CD4-positive, alpha-beta T cell (primary cell): ENCODE measurements at regions not wholly inside any gene's neighbourhood (a gene's known extent, or its start where the extent isn't known, plus 50 kb on each side); places are given as distances from the start of the nearest gene placed in this dataset.

ENCODE experiments used
- ATAC-seq: fragments of 200-7000 bp; cut with Tn5 transposase; one replicate; pipeline ENCODE4 v1.10.0; 2022; ENCODE audit warnings: mild to moderate bottlenecking; ENCODE audit not compliant: poor library complexity
- CTCF ChIA-PET: fragments of 350-600 bp; sonication (Branson Sonifier 250); formaldehyde crosslinking; loops from one replicate; lab custom pipeline; 2021; ENCODE audit warnings: antibody characterized with exemption, inconsistent platforms; lab: Charles Lee
- POLR2A ChIA-PET: fragments of 350-600 bp; sonication (Branson Sonifier 250); formaldehyde crosslinking; loops from one replicate; lab custom pipeline; 2021; ENCODE audit warnings: antibody characterized with exemption, inconsistent platforms; lab: Charles Lee
- DNase-seq, 14 experiments: peaks; one replicate each; pipeline ENCODE4 v3.0.0-alpha.2; 2013 to 2020; ENCODE audit warnings: mixed read lengths in 2 of 14
- H3K27ac ChIP-seq, 2 donors: one replicate each; pipeline versions ENCODE4 v1.5.1 to v1.7.0; 2013; ENCODE audit warnings: low read length in 2 of 2, low read depth in 1 of 2, mild to moderate bottlenecking in 1 of 2
- H3K27me3 ChIP-seq, 2 experiments: 1 replicate in 1 of 2; 2 replicates in 1 of 2; pipeline versions ENCODE4 v1.6.1 to v1.7.0; 2013; ENCODE audit warnings: low read length in 2 of 2, control low read depth in 1 of 2, mild to moderate bottlenecking in 1 of 2, moderate library complexity in 1 of 2; ENCODE audit not compliant: insufficient read depth in 2 of 2, control insufficient read depth in 1 of 2
- H3K36me3 ChIP-seq: one replicate; pipeline ENCODE4 v1.6.1; 2013; ENCODE audit warnings: low read length, control low read depth; ENCODE audit not compliant: insufficient read depth
- H3K4me1 ChIP-seq: one replicate; pipeline ENCODE4 v1.6.1; 2013; ENCODE audit warnings: low read length, control low read depth; ENCODE audit not compliant: insufficient read depth
- H3K4me3 ChIP-seq: one replicate; pipeline ENCODE4 v1.5.1; 2013; ENCODE audit warnings: mild to moderate bottlenecking, low read length, moderate library complexity
- H3K9me3 ChIP-seq, 2 experiments: 1 replicate in 1 of 2; 2 replicates in 1 of 2; pipeline versions ENCODE4 v1.6.1 to v1.7.0; 2013; ENCODE audit warnings: low read length in 2 of 2, mild to moderate bottlenecking in 2 of 2, control low read depth in 1 of 2, moderate library complexity in 1 of 2; ENCODE audit not compliant: control insufficient read depth in 1 of 2, insufficient read depth in 1 of 2
- H3K27ac Mint-ChIP-seq: one replicate; pipeline ENCODE4 v1.8.0; 2020; ENCODE audit warnings: mixed read lengths
- H3K27me3 Mint-ChIP-seq: one replicate; pipeline ENCODE4 v1.8.0; 2021; ENCODE audit warnings: mixed read lengths
- H3K36me3 Mint-ChIP-seq: one replicate; pipeline ENCODE4 v1.8.0; 2021; ENCODE audit warnings: low read depth, mixed read lengths
- H3K4me1 Mint-ChIP-seq: one replicate; pipeline ENCODE4 v1.8.0; 2021; ENCODE audit warnings: low read depth, mixed read lengths
- H3K4me3 Mint-ChIP-seq: one replicate; pipeline ENCODE4 v1.8.0; 2020; ENCODE audit warnings: mild to moderate bottlenecking, mixed read lengths
- H3K9me3 Mint-ChIP-seq: one replicate; pipeline ENCODE4 v1.8.0; 2020; ENCODE audit warnings: mixed read lengths
- CTCF ChIP-seq: fragments of 200-600 bp; IDR thresholded peaks from one replicate; pipeline ENCODE4 v1.8.0; 2022; ENCODE audit warnings: antibody characterized with exemption, mild to moderate bottlenecking
- intact Hi-C, 2 experiments: fragments of 100-400 bp; cut with DNase I in 1 of 2; cut with micrococcal nuclease in 1 of 2; formaldehyde crosslinking; loops; one replicate each; pipeline versions ENCODE4 v1.15.1 to v1.9.0; 2023 to 2025; cut with DNase I, micrococcal nuclease

- POLR2A ChIA-PET, result no interaction called here
- DNase-seq, result no peak
- no peak for TF ChIP-seq CTCF
- intact Hi-C loops, result no loop called here
- Mint-ChIP-seq H3K27me3 (peaks cover 9% of the 10 kb centered on the region), H3K4me3 (no peak overlapping the region), H3K27ac (no peak overlapping the region), H3K9me3 (peaks cover 5% of the 10 kb centered on the region), H3K36me3 (no peaks in the 10 kb centered on the region), H3K4me1 (no peaks in the 10 kb centered on the region)
- Histone ChIP-seq H3K4me1 (no peaks in the 10 kb centered on the region), H3K36me3 (no peaks in the 10 kb centered on the region), H3K4me3 (no peak overlapping the region), H3K9me3 (peaks cover 0 to 4% of the 10 kb centered on the region in 2 experiments), H3K27ac (no peak overlapping the region), H3K27me3 (peaks cover 0 to 6% of the 10 kb centered on the region in 2 experiments)
- ATAC-seq, result no peak
- CTCF ChIA-PET, result no interaction called here
Measured at GRCh38 chr13:44104969-44105368, 225.3 kb downstream of the LACC1 start.

GRCh38 chr13:44106266-44107152, 226.8 kb downstream of the LACC1 start:
- H3K9me3 ChIP-seq, result peaks cover 0 to 4% of the 10 kb centered on the region in 2 experiments
- Mint-ChIP-seq H3K9me3 (peaks cover 5% of the 10 kb centered on the region), H3K4me1 (no peaks in the 10 kb centered on the region), H3K4me3 (no peak overlapping the region), H3K36me3 (no peaks in the 10 kb centered on the region), H3K27me3 (peaks cover 9% of the 10 kb centered on the region), H3K27ac (no peak overlapping the region)
- ATAC-seq (no peak), DNase-seq (no peak)
- no peaks in the 10 kb centered on the region for H3K36me3 ChIP-seq
- ChIA-PET CTCF (no interaction called here), POLR2A (no interaction called here)
- no peaks in the 10 kb centered on the region for H3K4me1 ChIP-seq
- intact Hi-C loops, result no loop called here
- no peak overlapping the region for H3K27ac ChIP-seq
- peaks cover 0 to 6% of the 10 kb centered on the region in 2 experiments for H3K27me3 ChIP-seq
- no peak for TF ChIP-seq CTCF
- H3K4me3 ChIP-seq, result no peak overlapping the region

- Mint-ChIP-seq H3K4me1 (no peaks in the 10 kb centered on the region), H3K36me3 (no peaks in the 10 kb centered on the region), H3K4me3 (no peak overlapping the region), H3K27ac (no peak overlapping the region), H3K27me3 (peaks cover 9% of the 10 kb centered on the region), H3K9me3 (peaks cover 2% of the 10 kb centered on the region)
- POLR2A ChIA-PET, result no interaction called here
- no peak overlapping the region for H3K27ac ChIP-seq
- ATAC-seq, result no peak
- H3K36me3 ChIP-seq, result no peaks in the 10 kb centered on the region
- CTCF ChIA-PET, result no interaction called here
- intact Hi-C loops, result no loop called here
- H3K4me3 ChIP-seq, result no peak overlapping the region
- peaks cover 0 to 6% of the 10 kb centered on the region in 2 experiments for H3K27me3 ChIP-seq
- peaks cover 0 to under 1% of the 10 kb centered on the region in 2 experiments for H3K9me3 ChIP-seq
- H3K4me1 ChIP-seq, result no peaks in the 10 kb centered on the region
- no peak for TF ChIP-seq CTCF
- no peak for DNase-seq
Measured at GRCh38 chr13:44107357-44108121, 227.8 kb downstream of the LACC1 start.
